Endothelial cell of umbilical vein (primary cell): ENCODE measurements at regions not wholly inside any gene's neighbourhood (a gene's known extent, or its start where the extent isn't known, plus 50 kb on each side); places are given as distances from the start of the nearest gene placed in this dataset.

Experiments used
- BruUV-seq: library from RNA; stranded (reverse); fragments of 400-500 nt; replicated peaks from 2 replicates; lab custom pipeline; 2021; lab: Mats Ljungman, UMichigan
- CTCF ChIA-PET: fragments of 300-600, 350-600 bp; sonication (Branson Sonifier 250); formaldehyde crosslinking; loops from one replicate; lab custom pipeline; 2021; ENCODE audit warnings: antibody characterized with exemption, inconsistent platforms; lab: Charles Lee
- POLR2A ChIA-PET: fragments of 300-600, 350-600 bp; sonication (Branson Sonifier 250); formaldehyde crosslinking; loops from one replicate; lab custom pipeline; 2021; ENCODE audit warnings: antibody characterized with exemption, inconsistent platforms; lab: Charles Lee
- DNase-seq: peaks from one replicate; pipeline ENCODE4 v3.0.0-alpha.2; 2011; ENCODE audit warnings: low read depth, low spot score
- FAIRE-seq: peaks from 2 replicates; lab custom pipeline; 2011; peaks lifted over from hg19 to GRCh38; lab: Jason Lieb, UNC
- H2AFZ ChIP-seq: 2 replicates; pipeline ENCODE4 v1.6.0; 2012; ENCODE audit warnings: low read depth, low read length, control low read depth, inconsistent platforms
- H3K27ac ChIP-seq: 2 replicates; pipeline ENCODE4 v1.5.1; 2011; ENCODE audit warnings: low read depth, mild to moderate bottlenecking, control low read depth, low read length, moderate library complexity; ENCODE audit not compliant: insufficient read depth
- H3K27me3 ChIP-seq, 2 experiments: 2 replicates each; pipeline versions ENCODE4 v1.6.0 to v1.6.1; 2011; ENCODE audit warnings: low read length in 2 of 2, mixed read lengths in 1 of 2; ENCODE audit not compliant: control insufficient read depth in 2 of 2, insufficient read depth in 2 of 2
- H3K36me3 ChIP-seq, 2 experiments: 2 replicates in 1 of 2; 3 replicates in 1 of 2; pipeline ENCODE4 v1.5.1; 2011; ENCODE audit warnings: low read length in 2 of 2, mild to moderate bottlenecking in 1 of 2, moderate library complexity in 1 of 2; ENCODE audit not compliant: control insufficient read depth in 2 of 2, insufficient read depth in 2 of 2; ENCODE audit errors: extremely low read depth in 1 of 2
- H3K4me1 ChIP-seq: 3 replicates; pipeline ENCODE4 v1.5.1; 2011; ENCODE audit warnings: mild to moderate bottlenecking, low read length; ENCODE audit not compliant: control insufficient read depth, insufficient read depth; ENCODE audit errors: extremely low read depth
- H3K4me2 ChIP-seq: 2 replicates; pipeline ENCODE4 v1.6.1; 2011; ENCODE audit warnings: low read length, control low read depth, mixed read lengths; ENCODE audit not compliant: insufficient read depth
- H3K4me3 ChIP-seq, 3 experiments: fragments of 200-600 bp in 1 of 3; sonication (generic), shearing (Covaris generic) in 1 of 3; replicated peaks in 1 of 3; 2 replicates each; pipeline ENCODE4 v1.5.1; 2011 to 2016; ENCODE audit warnings: control low read depth in 3 of 3, low read length in 3 of 3, mild to moderate bottlenecking in 2 of 3, inconsistent platforms in 1 of 3, low read depth in 1 of 3, moderate library complexity in 1 of 3; ENCODE audit not compliant: insufficient read depth in 1 of 3
- H3K79me2 ChIP-seq: 2 replicates; pipeline ENCODE4 v1.6.0; 2012; ENCODE audit warnings: low read length, inconsistent platforms; ENCODE audit not compliant: control insufficient read depth, insufficient read depth
- H3K9ac ChIP-seq: replicated peaks from 2 replicates; pipeline ENCODE3; 2011; ENCODE audit warnings: low read length, control low read depth; ENCODE audit not compliant: insufficient read depth; ENCODE audit errors: extremely low read depth
- H3K9me1 ChIP-seq: replicated peaks from 3 replicates; pipeline ENCODE4 v1.6.0; 2011; ENCODE audit warnings: mild to moderate bottlenecking, low read length; ENCODE audit not compliant: control insufficient read depth, insufficient read depth; ENCODE audit errors: extremely low read depth
- H3K9me3 ChIP-seq: replicated peaks from 2 replicates; pipeline ENCODE4 v1.5.1; 2012; ENCODE audit warnings: low read length, inconsistent platforms; ENCODE audit not compliant: control insufficient read depth, insufficient read depth
- H4K20me1 ChIP-seq: replicated peaks from 2 replicates; pipeline ENCODE3; 2011; ENCODE audit warnings: mild to moderate bottlenecking, low read length; ENCODE audit not compliant: control insufficient read depth, insufficient read depth; ENCODE audit errors: extremely low read depth
- CTCF ChIP-seq, 2 donors: IDR thresholded peaks; 1 replicate in 1 of 2; 2 replicates in 1 of 2; pipeline ENCODE4 v1.5.1; 2011; ENCODE audit warnings: low read length in 2 of 2, mild to moderate bottlenecking in 2 of 2, moderate library complexity in 2 of 2, control low read depth in 1 of 2, inconsistent platforms in 1 of 2, low read depth in 1 of 2; ENCODE audit not compliant: insufficient read depth in 1 of 2; ENCODE audit errors: extremely low read depth in 1 of 2
- EZH2 ChIP-seq: IDR thresholded peaks from 2 replicates; pipeline ENCODE4 v1.6.1; 2012; ENCODE audit warnings: borderline replicate concordance, low read depth, mild to moderate bottlenecking, moderate library complexity, low read length, inconsistent platforms; ENCODE audit not compliant: severe bottlenecking
- FOS ChIP-seq: IDR thresholded peaks from 2 replicates; pipeline ENCODE4 v1.6.1; 2011; ENCODE audit warnings: mild to moderate bottlenecking, low read length, moderate library complexity, borderline replicate concordance; ENCODE audit not compliant: insufficient read depth
- GATA2 ChIP-seq: IDR thresholded peaks from 2 replicates; pipeline ENCODE4 v1.7.0; 2011; ENCODE audit warnings: low read depth, mild to moderate bottlenecking, moderate library complexity, mixed read lengths, low read length; ENCODE audit not compliant: insufficient read length, insufficient read depth
- JUN ChIP-seq: IDR thresholded peaks from 2 replicates; pipeline ENCODE4 v1.6.1; 2011; ENCODE audit warnings: borderline replicate concordance, low read depth; ENCODE audit not compliant: insufficient read length, insufficient read depth
- MAX ChIP-seq: IDR thresholded peaks from 2 replicates; pipeline ENCODE4 v1.6.1; 2011; ENCODE audit not compliant: insufficient read depth, insufficient read length
- MYC ChIP-seq: IDR thresholded peaks from one replicate; pipeline ENCODE4 v1.6.1; 2011; ENCODE audit warnings: mild to moderate bottlenecking, low read depth, low read length
- POLR2A ChIP-seq: IDR thresholded peaks from 2 replicates; pipeline ENCODE4 v1.6.1; 2012; ENCODE audit warnings: low read depth, mild to moderate bottlenecking, control low read depth, low read length
- POLR2AphosphoS5 ChIP-seq: IDR thresholded peaks from 2 replicates; pipeline ENCODE4 v1.6.1; 2012; ENCODE audit warnings: low read depth, mild to moderate bottlenecking, control low read depth, low read length, moderate library complexity; ENCODE audit not compliant: insufficient read depth
- dilution Hi-C: fragments of 300-500 bp; cut with MboI; formaldehyde crosslinking; loops from one replicate; pipeline ENCODE4 v1.15.0; 2019; ENCODE audit warnings: low sequenced_read_pairs; ENCODE audit not compliant: extremely low pct_ligation_motif_present
- intact Hi-C: fragments of 100-400 bp; cut with micrococcal nuclease; formaldehyde crosslinking; loops from one replicate; pipeline ENCODE4 v1.10.0; 2022

DNA sequence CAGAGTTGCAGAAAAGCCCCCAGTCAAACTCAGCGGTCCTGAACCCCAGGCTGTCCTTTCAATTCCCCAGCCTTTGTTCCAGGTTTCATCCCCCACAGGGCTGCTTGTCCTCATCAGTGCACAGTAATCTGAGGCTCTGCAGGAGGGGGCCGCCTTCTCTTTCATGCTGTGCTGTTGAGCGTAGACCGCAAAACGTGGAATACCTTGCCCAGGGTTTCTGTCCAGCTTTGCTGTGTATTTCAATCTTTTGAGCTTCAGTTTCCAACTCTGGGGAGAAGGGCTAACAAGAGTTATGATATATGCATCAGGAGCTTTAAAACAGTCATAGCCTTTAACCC lies 64.8 kb downstream of the FAM43A start:
- DNase-seq (no peak), FAIRE-seq (no peak)
- no peaks in the 10 kb centered on the region for H3K79me2 ChIP-seq
- CTCF ChIA-PET, result interaction anchor here (0.8 kb wide), 1 partner anchor 187 kb away, joined by 3 read pairs; no protein-coding TSS in a partner anchor
- H3K4me1 ChIP-seq, result no peaks in the 10 kb centered on the region
- no peak overlapping the region for H3K4me2 ChIP-seq
- dilution Hi-C loops, result no loop called here
- BruUV-seq, result no TSS peak
- H2AFZ ChIP-seq, result no peak overlapping the region
- intact Hi-C loops, result no loop called here
- no peaks in the 10 kb centered on the region for H3K27me3 ChIP-seq
- H3K9me3 ChIP-seq, result no peaks in the 10 kb centered on the region
- TF ChIP-seq POLR2A (no peak), GATA2 (no peak), MAX (no peak), FOS (no peak), MYC (no peak)
- no peak overlapping the region for H3K4me3 ChIP-seq
- H3K36me3 ChIP-seq, result no peaks in the 10 kb centered on the region
- H4K20me1 ChIP-seq, result no peaks in the 10 kb centered on the region
- H3K27ac ChIP-seq, result no peak overlapping the region
- no peak overlapping the region for H3K9ac ChIP-seq
- no peaks in the 10 kb centered on the region for H3K9me1 ChIP-seq
- POLR2A ChIA-PET, result no interaction called here

GRCh38 chr3:194755671-194756459 lies 70.2 kb downstream of the FAM43A start:
- Histone ChIP-seq H3K79me2 (no peaks in the 10 kb centered on the region), H2AFZ (no peak overlapping the region), H4K20me1 (no peaks in the 10 kb centered on the region), H3K27me3 (no peaks in the 10 kb centered on the region), H3K36me3 (no peaks in the 10 kb centered on the region), H3K9me3 (no peaks in the 10 kb centered on the region), H3K4me3 (no peak overlapping the region), H3K4me1 (no peaks in the 10 kb centered on the region), H3K9me1 (no peaks in the 10 kb centered on the region), H3K9ac (no peak overlapping the region), H3K4me2 (no peak overlapping the region), H3K27ac (no peak overlapping the region)
- POLR2A ChIA-PET, result no interaction called here
- no peak for FAIRE-seq
- BruUV-seq, result no TSS peak
- intact Hi-C loops, result no loop called here
- dilution Hi-C loops, result no loop called here
- CTCF ChIA-PET, result no interaction called here
- TF ChIP-seq EZH2 (no peak), JUN (no peak), GATA2 (no peak), FOS (no peak), CTCF (IDR thresholded peaks at IDR 0.05; ENCODE audit: extremely low read depth in 1 of 2, insufficient read depth in 1 of 2, low read depth in 1 of 2, low read length in 2 of 2) (no peak), MAX (no peak), MYC (no peak), POLR2A (no peak), POLR2AphosphoS5 (no peak)
- no peak for DNase-seq
